ENCODE measurements at regions not wholly inside any gene's neighbourhood (a gene's known extent, or its start where the extent isn't known, plus 50 kb on each side); places are given as distances from the start of the nearest gene placed in this dataset.

- no peak overlapping the region for H3K27ac ChIP-seq (ENCODE audit: low read depth, low read length)
- Mint-ChIP-seq H3K4me1 (peaks cover 6% of the 10 kb centered on the region), H3K4me3 (no peak overlapping the region), H3K36me3 (ENCODE audit: low read depth) (no peaks in the 10 kb centered on the region), H3K27me3 (ENCODE audit: insufficient read depth) (peaks cover 2% of the 10 kb centered on the region), H3K27ac (no peak overlapping the region), H3K9me3 (no peaks in the 10 kb centered on the region)
- H3K27me3 ChIP-seq (ENCODE audit: control insufficient read depth, insufficient read depth, low read length, poor library complexity, severe bottlenecking), result no peaks in the 10 kb centered on the region
- WGBS, 2 experiments (ENCODE audit: insufficient coverage in 1 of 2, insufficient read length in 1 of 2), result 86 to 89% methylated on average over 4 to 8 of the region's 10 CpGs
- DNase-seq, result no peak
- no peak for TF ChIP-seq CTCF (conservative IDR thresholded peaks at IDR 0.05)
- no peaks in the 10 kb centered on the region for H3K36me3 ChIP-seq (ENCODE audit: control insufficient read depth, insufficient read depth, low read length)
- H3K9me3 ChIP-seq (ENCODE audit: control insufficient read depth, low read length), result no peaks in the 10 kb centered on the region
- H3K9ac ChIP-seq (ENCODE audit: extremely low read depth, low read length, poor library complexity, severe bottlenecking), result no peak overlapping the region
- no peaks in the 10 kb centered on the region for H3K4me1 ChIP-seq (ENCODE audit: control insufficient read depth, insufficient read depth, low read length)
- no peak overlapping the region for H3K4me3 ChIP-seq (ENCODE audit: low read length)
Observed at GRCh38 chr4:54941994-54942552, 183.3 kb downstream of the KDR start.

DNA sequence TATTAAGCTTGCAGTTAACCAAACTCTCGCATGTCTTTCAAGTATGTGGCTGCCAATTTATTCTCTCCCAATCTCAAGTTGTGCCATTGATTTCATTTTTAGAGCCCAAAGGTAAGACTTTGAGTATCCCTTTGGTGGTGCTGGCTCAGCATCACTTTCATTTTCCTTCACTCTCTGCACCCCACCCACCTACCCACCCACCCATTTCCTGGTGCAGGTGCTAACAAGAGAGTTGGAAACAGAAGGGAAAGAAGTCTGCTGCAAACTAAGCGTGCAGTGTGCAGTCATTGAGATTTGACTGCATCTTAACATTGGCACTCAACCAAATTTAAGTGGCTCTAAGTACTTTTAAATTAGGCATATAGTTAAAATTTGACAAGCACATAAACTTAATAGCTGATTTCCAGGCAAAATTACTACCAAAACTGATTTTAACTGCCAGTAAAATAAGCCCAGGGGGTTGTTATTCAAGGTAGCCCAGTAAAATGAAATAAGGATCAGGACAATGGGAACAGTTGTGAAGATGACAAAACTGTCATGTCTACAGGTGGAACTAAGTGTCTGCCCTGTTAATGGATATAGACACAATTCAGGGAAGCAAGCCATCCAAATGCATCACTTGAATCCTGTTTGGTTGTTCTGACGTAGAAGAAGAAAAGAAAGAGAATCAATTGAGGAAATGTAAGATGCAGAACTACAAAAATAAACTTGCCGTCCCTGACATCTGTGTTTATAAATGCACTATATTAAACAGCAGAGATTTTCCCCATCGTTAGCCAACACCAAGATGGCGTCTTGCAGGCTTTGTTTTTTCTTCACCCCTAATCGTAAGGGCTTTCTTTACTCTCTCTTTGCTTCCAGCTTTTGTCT lies 184.2 kb downstream of the KDR start:
- no peaks in the 10 kb centered on the region for H3K27me3 ChIP-seq (ENCODE audit: control insufficient read depth, insufficient read depth, low read length, poor library complexity, severe bottlenecking)
- no peaks in the 10 kb centered on the region for H3K36me3 ChIP-seq (ENCODE audit: control insufficient read depth, insufficient read depth, low read length)
- no peak overlapping the region for H3K4me3 Mint-ChIP-seq
- TF ChIP-seq CTCF (conservative IDR thresholded peaks at IDR 0.05), result no peak
- no peak overlapping the region for H3K9ac ChIP-seq (ENCODE audit: extremely low read depth, low read length, poor library complexity, severe bottlenecking)
- peaks cover 6% of the 10 kb centered on the region for H3K4me1 Mint-ChIP-seq
- peaks cover 2% of the 10 kb centered on the region for H3K27me3 Mint-ChIP-seq (ENCODE audit: insufficient read depth)
- H3K9me3 ChIP-seq (ENCODE audit: control insufficient read depth, low read length), result no peaks in the 10 kb centered on the region
- H3K4me1 ChIP-seq (ENCODE audit: control insufficient read depth, insufficient read depth, low read length), result no peaks in the 10 kb centered on the region
- H3K36me3 Mint-ChIP-seq (ENCODE audit: low read depth), result no peaks in the 10 kb centered on the region
- H3K27ac Mint-ChIP-seq, result no peak overlapping the region
- DNase-seq, result no peak
- H3K9me3 Mint-ChIP-seq, result no peaks in the 10 kb centered on the region
- 95% methylated on average over 7 of the region's 7 CpGs for WGBS, 2 experiments (ENCODE audit: insufficient coverage in 1 of 2, insufficient read length in 1 of 2)
- no peak overlapping the region for H3K27ac ChIP-seq (ENCODE audit: low read depth, low read length)
- no peak overlapping the region for H3K4me3 ChIP-seq (ENCODE audit: low read length)

DNA sequence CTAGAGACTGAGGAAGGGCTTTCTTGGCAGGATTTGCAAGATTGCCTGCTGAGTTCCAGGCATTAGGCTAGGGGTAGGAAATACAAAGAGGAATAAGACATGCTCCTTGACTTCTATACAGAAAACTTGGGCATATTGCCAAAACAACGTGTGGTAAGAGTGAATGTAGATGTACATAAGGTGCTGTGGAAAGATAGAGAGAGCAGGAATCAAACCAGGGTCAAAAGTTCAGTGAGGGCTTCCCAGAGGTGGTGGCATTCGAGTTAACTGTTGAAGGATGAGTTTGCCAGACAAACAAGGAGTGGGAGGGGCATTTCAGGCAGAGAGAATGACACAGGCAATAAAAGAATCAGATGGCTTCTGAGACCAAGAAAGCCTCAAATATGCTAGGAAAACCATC lies 187.9 kb downstream of the KDR start:
- Mint-ChIP-seq H3K27ac (no peak overlapping the region), H3K9me3 (no peaks in the 10 kb centered on the region), H3K4me3 (no peak overlapping the region), H3K36me3 (ENCODE audit: low read depth) (no peaks in the 10 kb centered on the region), H3K27me3 (ENCODE audit: insufficient read depth) (peaks cover 4% of the 10 kb centered on the region), H3K4me1 (peaks cover 3% of the 10 kb centered on the region)
- DNase-seq, result no peak
- H3K4me3 ChIP-seq (ENCODE audit: low read length), result no peak overlapping the region
- 71 to 74% methylated on average over 2 of the region's 2 CpGs for WGBS, 2 experiments (ENCODE audit: insufficient coverage in 1 of 2, insufficient read length in 1 of 2)
- no peak overlapping the region for H3K27ac ChIP-seq (ENCODE audit: low read depth, low read length)
- no peak overlapping the region for H3K9ac ChIP-seq (ENCODE audit: extremely low read depth, low read length, poor library complexity, severe bottlenecking)
- H3K36me3 ChIP-seq (ENCODE audit: control insufficient read depth, insufficient read depth, low read length), result no peaks in the 10 kb centered on the region
- no peak for TF ChIP-seq CTCF (conservative IDR thresholded peaks at IDR 0.05)
- H3K4me1 ChIP-seq (ENCODE audit: control insufficient read depth, insufficient read depth, low read length), result no peaks in the 10 kb centered on the region
- no peaks in the 10 kb centered on the region for H3K9me3 ChIP-seq (ENCODE audit: control insufficient read depth, low read length)
- H3K27me3 ChIP-seq (ENCODE audit: control insufficient read depth, insufficient read depth, low read length, poor library complexity, severe bottlenecking), result no peaks in the 10 kb centered on the region

All from endodermal cell (in vitro differentiated cells).